ENCODE measurements at regions not wholly inside any gene's neighbourhood (a gene's known extent, or its start where the extent isn't known, plus 50 kb on each side); places are given as distances from the start of the nearest gene placed in this dataset.

DNA sequence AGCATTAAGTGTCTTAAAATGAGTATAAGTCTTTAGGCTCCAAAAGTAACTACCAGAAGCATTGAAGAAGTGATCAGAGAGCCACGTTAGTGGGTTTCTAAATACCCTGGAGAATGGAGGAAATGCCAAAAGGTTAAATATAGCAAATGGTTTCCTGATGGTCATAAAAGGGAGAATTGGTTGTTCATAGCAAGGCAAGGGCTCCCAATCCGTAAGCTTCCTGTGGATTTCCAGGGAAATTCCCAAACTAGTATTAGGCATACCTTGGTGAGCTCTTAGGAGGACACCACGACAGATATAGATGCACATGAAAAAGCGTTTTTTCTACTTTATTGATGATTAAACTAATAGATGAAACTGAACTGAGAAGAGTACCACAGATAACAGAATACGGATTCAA lies 410.9 kb downstream of the FOXO1 start:
- no peak for DNase-seq (ENCODE audit: low spot score)

DNA sequence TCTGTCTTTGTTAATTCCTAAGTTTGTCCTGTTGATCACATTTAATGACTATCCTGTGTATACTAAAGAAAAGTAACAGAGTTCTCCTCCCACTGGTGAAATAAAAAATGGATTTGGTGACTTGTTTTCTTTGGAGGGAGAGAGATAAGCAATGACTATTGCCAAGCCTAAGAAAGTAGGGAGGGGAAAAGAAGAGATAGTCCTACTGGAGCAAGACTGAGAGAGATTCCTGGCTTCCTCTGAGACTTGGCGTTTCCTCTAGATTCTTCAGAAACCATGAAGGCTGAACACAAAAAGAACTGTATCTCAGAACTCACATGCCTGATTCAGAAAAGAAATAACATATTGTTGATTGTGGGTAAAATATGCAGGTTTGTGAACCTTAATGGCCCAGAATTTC lies 406.5 kb downstream of the FOXO1 start:
- no peak for DNase-seq (ENCODE audit: low spot score)

DNA sequence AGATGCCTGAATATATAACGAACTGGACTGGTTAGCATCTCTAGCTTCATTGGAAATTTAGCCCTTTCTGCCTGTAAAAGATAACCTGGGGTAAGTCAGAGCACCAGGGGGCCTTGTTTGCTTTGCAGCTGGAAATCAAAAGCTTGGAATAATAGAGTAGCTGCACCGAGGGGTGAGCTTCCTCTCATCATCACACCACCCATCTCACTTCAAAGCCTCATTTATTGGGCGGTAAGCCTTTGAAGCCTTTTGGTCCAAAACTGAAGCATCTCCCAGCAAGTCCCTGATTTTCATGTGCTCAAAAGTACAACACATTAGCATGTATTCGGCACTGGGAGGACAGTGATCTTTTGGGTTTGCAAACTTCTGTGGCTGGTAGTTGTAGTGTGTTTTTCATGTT lies 405.1 kb downstream of the FOXO1 start:
- DNase-seq (ENCODE audit: low spot score), result no peak

DNA sequence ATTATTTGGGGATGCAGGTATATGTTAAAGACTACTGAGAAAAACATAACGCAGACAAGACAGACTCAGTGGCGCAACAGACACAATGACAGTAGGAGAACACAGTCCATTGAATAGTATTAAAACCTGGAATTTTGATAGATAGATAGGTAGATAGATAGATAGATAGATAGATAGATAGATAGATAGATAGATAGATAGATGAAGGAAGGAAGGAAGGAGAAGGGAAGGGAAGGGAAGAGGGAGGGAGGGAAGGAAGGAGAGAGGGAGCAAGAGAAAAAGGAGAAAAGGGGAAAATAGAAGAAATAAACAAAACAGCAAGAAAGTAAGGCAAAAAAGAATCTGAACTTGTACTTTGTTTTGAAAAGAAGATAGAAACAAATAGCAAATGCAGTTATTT lies 404.5 kb downstream of the FOXO1 start:
- no peak for DNase-seq (ENCODE audit: low spot score)

DNA sequence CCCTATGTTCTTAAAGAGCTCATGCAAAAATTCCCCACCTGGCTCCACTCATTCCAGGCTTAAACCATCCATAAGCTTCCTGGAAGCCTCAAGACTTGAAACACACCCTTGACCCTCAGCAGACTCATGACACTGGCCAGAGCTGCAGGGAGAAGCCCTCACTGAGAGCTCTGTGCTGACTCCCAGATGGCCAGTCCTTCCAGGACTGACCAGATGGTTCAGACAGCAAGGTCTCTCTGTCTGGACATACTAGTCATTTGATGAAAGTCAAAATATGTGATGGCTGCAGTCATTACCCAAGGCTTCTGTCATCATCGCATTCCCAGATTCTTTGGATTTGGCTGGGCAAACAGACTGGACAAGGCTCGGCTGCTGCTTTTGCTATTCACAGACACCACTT lies 397.4 kb downstream of the FOXO1 start:
- peak; percentile 6 for DNase-seq (ENCODE audit: low spot score)

DNA sequence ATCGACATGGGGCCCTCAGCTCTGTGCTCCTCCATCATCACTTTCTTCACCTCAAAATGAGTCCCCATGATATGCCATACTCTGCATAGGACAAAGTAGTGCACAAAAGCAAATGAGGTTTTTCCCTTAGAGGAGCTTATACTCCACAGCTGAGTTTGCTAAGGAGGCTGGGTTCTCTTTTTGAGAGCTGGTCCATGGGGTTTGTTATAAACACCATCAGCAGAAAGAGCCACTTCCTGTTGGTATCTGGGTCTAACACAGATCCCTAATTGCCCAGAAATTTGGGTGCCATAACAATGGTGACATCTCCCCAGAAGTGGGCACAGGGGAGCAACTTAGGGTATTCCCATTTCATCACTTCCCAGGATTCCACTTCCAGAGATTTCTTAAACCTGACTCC lies 395.7 kb downstream of the FOXO1 start:
- DNase-seq (ENCODE audit: low spot score), result no peak

DNA sequence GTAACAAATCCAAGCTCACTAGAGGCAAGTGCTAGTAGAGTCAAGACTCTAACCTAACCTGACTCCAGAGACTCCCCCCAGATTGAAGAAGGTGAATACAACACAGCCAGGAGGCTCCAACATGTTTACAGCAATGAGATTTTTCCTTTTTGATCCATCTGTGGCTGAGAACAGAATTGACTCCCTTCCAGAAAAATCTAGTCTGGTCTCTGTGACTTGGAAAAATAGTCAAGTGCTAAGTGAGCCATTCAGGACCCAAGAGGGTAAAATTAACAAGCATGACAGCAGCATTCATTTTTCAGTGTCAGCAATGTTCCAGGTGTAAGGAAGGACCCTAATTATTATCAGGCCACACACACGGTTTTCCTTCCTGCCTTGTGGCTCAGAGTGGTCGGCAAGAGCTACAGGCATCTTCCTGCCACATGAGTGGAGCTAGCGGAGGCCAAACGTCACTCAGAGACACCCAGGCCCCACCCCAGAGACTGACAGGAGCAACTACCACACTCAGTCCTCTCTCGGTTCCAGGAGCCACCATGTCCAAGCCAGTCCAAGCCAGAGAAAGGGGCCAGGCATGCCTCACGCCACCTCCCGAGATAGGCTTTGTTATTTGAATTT lies 395.1 kb downstream of the FOXO1 start:
- no peak for DNase-seq (ENCODE audit: low spot score)

DNA sequence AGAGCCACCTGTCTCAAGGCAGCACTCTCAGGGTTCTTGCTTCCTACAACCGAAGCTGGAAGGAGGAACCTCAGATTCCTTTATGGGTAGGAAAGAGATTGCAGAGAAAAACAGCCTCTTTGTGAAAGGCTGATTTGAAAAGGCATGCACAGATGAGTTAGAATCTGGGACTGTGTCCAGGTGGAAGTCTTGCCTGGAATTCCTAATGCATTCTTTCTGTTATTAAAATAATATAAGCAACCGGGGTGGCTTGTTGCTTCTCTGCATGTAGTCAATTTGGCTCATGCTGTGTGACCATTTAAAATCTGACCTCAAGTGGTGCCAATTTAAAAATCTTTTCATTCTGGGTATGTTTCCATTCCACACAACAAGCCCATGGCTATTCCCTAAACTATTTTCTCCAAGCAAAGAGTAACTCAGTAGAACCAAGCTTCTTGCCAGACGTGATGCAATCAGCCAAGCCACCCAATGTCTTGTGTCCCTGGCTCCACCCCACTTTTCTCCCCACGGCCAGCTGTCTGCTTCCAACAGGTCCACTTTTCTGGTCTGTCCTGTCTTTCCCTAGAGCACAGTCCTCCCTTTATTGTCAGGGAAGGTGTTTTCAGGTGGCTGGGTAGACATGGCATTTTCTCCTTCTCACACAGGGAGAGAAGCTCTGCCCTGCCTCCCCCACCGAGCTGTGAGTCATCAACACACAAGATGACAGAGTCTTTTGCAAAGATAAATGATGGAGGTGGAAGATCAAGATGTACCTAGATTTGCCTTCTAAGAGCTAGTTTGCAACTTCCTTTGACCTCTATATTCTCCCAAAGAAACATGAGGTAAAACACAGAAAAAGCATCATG lies 394.3 kb downstream of the FOXO1 start:
- peak; percentile 82 for DNase-seq (ENCODE audit: low spot score)

DNA sequence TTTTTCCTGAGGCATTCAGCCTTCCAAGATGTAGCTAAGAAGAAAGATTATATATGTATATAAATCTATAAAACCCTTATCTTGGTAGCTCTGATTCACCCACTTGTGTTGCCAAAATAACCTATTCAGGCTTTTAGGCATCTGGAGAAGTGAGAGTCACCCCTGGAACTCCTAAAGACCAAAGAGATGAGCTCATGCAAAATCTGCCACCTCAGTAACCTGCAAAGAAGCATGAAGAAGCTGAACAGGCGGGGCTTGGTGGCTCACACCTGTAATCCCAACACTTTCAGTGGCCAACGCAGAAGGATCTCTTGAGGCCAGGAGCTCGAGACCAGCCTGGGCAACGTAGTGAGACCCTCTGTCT lies 393.7 kb downstream of the FOXO1 start:
- DNase-seq (ENCODE audit: low spot score), result no peak

DNA sequence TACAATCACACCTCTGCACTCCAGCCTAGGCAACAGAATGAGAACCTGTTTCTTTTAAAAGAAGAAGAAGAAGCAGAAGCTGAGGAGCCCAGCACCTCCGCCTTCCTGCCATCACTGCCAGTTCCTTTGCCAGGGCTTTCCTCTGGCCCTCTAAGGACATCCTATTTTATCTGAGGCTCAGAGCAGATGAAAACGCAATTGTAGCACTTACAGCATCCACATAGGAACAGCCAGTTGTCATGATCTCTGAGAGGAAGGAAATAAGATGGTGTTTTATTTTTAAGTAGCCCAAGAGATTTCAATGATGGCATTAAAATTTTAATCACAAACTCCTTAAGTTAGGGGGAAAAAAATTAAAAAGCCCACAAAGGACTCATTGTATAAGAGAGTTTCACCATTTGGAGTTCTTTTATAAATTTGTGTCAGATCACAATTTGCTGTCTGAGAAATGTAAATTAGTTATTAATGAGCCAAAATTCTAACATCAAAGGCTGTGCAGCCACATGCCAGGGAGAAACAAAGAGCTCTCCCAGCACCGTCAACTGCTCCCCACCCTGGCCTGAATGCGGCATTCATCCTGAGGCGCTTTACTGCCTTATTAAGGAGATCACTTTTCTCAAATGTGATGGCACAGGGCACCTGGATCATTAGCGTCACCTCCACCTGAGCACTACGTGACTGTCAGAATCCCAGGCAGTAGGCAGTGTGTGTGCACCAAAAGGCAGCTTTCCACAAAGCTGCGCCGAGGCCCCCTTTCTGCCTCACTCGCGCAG lies 393.0 kb downstream of the FOXO1 start:
- DNase-seq (ENCODE audit: low spot score), result no peak

DNA sequence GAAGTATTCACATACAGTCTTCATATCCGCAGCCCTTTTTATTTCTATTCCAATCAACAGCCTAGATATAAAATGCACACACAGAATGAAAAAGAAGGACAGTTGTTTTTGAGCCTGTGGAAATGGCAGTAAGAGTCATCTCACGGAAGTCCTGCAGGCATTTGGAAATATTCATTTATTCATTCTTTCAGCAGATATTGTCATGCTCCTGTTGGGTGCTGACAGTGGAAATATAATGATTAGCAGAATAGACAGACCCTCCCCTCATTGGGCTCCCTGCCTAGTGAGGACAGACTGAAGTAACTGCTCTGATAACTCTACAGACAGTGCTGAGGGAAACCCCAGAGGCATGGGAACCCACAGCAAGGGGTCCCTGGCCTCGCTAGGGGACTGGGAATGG lies 392.3 kb downstream of the FOXO1 start:
- no peak for DNase-seq (ENCODE audit: low spot score)

DNA sequence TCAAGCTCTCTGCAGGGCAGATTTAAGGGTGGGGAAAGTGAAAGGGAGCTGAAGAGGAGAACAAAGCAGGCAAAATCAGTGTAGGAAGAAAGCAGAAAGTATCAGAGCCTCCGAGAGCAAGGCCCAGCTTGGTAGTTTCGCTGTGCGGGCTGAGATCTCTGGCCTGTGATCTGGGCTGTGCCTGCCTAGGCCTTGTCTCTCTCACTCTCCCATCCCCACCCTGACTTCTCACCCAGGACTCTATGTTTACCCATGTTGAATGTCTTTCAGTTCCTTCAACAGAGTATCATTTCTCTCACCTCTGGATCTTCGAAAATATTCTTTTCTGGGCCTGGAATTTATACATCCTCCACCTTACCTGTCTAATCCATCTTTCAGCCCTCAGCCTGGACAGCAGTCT lies 391.3 kb downstream of the FOXO1 start:
- no peak for DNase-seq (ENCODE audit: low spot score)

DNA sequence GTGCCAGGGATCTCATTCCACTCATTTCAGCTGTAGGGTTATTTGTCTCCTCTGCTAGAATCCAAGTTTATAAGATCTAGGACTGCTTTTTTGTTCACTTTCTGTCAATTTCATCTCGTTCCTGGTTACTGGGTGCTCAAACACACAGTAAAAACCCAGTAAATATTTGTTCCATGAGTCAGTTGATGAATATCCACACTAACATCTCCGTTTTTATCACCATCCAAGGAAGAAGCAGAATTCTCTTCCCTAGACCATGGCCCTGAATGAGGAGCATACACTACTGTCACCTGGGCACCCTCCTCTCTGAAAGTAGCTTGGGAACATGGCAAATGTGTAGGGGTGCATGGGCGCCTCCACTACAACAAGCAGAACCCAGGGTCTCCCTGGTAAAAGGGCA lies 390.8 kb downstream of the FOXO1 start:
- DNase-seq (ENCODE audit: low spot score), result peak; percentile 46

DNA sequence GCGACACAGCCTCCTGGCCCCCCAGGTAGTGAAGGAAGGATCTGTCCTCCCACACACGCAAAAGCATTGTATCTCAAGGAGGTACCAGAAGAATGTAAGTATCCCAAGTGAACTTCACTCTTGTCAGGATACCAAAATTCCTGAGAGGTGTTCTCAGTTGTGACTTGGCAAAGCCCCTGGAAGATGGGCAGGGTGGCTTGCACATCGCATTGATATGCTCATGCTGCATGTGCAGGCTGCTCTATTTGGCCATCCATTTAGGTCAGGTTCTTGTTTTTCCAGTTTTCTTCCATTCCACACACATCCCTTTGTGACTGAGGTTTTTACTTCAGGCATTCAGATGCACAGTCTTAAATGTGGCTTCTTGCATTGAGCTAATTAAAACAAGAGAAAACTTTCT lies 382.8 kb downstream of the FOXO1 start:
- no peak for DNase-seq (ENCODE audit: low spot score)

DNA sequence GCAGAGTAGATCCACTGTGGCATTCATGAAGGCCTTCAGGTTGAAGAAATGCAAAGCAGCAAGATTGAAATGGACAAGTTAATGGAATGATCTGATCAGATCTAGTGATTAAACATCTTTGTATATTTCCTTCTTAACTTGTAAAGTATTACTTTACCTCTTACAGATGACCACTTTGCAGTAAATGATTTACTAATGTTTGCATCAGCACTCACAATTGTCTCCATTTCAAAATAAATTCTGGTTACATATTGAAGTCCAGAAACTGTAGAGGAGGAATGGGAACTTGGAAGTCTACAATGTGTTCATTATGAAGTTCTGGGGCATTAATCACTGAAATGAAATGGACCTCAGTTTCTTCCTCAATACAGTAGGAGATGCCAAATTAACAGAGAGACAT lies 380.8 kb downstream of the FOXO1 start:
- no peak for DNase-seq (ENCODE audit: low spot score)

DNA sequence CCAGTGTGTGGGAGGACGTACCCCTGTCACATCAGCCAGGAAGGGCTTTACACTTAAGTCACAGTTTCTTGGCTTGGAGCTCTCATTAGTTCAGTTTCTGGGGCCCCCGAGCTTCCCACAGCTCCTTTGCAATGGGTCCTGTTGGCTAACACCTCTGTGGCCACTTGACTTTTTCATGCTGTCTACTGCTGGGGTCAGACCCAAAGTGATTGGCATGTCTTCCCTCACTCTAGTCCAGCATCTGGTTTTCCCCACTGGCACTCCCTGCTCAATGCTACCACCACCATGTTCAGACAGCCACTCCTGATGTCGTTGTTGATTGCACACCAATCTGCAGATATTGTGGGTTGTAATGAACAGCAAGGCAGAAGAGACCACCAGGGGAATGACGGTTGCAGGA lies 379.0 kb downstream of the FOXO1 start:
- DNase-seq (ENCODE audit: low spot score), result no peak

DNA sequence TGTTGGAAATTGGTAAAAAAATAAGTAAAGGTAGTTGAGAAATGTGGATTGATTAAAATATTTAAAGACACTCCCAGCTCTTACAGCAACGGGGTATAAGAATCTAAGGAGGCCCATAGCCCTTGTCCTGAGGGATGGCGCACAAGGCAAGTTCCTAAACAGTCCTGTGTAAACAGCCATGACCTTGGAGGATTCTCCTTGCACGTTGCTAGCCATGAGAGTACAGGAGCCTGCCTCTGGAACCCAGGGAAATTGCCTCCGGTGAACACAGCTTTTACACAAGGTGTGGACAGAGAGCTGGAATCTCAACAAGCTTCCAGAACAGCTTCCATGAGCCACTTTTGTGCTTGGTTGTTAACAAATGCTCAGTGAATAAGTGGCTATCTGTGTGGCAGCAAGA lies 378.2 kb downstream of the FOXO1 start:
- no peak for DNase-seq (ENCODE audit: low spot score)

DNA sequence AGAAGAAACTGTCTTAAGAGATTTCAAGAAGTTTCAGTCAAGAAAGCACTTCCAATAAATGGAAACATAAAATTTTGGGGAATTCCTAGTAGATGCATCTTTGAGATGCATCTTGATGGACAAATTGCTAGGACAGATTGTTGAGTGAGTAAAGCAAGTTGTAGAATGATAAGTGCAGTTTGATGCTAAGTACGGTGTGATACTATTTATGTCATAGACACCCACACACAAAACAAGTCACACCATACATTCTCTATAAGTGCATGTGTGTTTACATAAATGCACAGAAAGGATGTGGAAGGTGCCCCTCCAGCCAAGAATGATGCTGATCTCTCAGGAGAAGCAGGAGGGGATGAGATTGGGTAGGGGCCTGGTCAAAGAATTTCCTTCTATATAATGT lies 375.7 kb downstream of the FOXO1 start:
- DNase-seq (ENCODE audit: low spot score), result no peak

DNA sequence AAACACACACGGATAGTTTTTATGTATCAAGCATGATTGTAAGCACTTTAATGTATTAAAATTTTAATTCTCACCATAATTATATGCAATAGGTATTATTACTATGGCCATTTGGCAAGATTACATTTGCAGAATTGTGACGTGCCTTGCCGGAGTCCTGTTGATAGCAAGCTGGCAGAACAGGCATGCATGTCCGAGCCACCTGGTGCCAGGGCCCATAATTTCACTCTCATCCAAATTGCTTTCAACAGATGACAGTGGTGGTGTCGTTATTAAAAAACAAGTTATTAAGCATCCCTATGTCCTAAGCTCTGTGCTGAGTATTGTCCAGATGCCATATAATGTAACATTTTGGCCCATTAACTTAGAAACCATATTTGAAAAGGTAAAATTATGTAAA lies 374.3 kb downstream of the FOXO1 start:
- no peak for DNase-seq (ENCODE audit: low spot score)

DNA sequence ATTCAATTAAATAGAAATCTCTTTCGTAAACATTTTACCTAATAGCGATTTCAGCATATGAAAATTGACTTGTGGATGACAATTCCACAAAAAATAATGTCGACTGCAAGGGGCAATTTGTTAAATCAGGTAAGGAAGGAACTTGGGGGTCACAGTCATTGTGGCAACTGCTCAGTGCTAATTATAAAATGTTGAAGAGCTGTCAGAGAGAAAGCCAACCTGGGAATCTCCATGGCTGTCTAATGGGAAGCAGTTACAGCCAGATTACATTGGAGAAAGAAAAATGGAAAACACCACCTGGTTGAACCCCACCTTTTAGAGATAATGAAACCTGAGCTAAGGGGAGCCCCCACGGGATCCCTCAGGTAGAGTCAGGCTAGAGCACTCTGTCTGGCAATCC lies 373.9 kb downstream of the FOXO1 start:
- DNase-seq (ENCODE audit: low spot score), result no peak

DNA sequence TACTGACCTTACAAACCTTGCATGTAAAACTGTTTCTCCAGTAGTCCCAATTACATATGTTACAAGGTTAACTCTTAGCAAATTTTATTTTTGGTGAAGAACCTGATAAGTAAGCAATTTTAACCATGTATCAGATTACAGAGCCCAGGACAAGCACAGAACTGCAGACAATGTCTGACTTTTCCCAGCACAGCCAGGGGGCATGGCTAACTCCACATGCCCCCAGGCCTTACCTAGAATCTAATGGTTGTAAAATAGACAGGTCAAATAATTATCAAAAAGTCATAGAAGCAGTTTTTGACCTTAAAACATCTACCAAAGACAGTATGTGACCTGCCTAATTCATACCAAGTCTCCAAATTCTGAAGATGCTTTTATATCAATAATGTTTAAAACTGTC lies 364.1 kb downstream of the FOXO1 start:
- DNase-seq (ENCODE audit: low spot score), result no peak

DNA sequence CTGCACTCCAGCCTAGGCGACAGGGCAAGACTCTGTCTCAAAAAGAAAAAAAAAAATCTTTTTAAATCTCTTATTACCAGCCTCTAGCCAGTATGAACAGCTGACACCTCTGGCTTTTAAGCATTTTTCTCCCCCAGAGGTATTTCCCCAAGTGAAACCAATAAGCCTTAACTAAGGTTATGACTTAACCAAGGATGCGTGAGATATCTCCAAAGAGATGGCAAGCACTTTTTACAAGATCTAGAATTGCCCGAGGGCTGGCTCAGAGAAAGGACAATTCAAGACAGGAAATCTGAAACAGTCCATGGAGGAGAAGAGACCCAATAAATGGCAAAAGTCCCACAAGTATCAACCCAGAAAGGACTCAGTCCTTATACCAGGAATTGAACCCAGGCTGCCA lies 362.1 kb downstream of the FOXO1 start:
- DNase-seq (ENCODE audit: low spot score), result no peak

DNA sequence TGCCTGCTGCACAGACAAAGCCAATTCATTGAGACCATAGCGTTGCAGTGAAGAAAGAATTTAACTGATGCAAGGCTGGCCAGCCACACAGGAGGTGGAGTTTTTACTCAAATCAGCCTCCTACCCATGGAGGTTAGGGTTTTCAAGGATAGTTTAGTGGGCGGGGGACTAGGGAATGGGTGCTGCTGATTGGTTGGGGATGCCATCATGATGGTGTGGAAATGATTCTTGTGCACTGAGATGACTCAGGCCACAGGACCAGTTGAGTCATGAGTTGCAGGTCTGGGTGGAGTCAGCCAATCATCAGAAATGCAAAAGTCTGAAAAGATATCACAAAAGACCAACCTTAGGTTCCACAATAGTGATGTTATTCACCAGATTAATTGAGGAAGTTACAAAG lies 359.6 kb downstream of the FOXO1 start:
- no peak for DNase-seq (ENCODE audit: low spot score)

All from GM03348 (cell line).